ENCODE measurements at regions not wholly inside any gene's neighbourhood (a gene's known extent, or its start where the extent isn't known, plus 50 kb on each side); places are given as distances from the start of the nearest gene placed in this dataset.

DNA sequence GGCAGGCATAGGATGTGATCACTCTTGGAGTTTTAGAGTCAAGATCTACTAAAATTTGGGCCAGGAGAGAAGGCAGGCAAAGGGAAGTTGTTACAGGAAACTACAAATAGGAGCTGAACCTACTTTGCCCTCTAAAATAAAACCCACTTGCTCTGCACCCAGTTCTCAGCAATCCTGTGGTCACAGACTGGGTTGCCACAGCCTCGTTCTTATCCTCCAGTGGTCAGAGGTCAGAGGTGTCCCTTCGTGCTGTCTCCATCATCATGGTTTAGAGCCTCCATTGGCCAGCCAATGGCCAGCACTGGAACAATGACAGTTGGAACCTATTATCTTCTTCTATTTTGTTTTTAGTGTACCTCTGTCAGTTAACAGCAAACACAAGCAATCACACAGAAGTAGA is 90.7 kb upstream of the TNP1 start:
- H3K36me3 ChIP-seq, result no peaks in the 10 kb centered on the region
- intact Hi-C loops (cut with DNase I), result no loop called here
- no peak overlapping the region for H3K27ac ChIP-seq
- no peak for TF ChIP-seq CTCF (IDR thresholded peaks at IDR 0.05)
- peaks cover 0 to 5% (median 0%) of the 10 kb centered on the region in 9 donors for H3K4me1 ChIP-seq
- no peaks in the 10 kb centered on the region for H3K27me3 ChIP-seq
- ATAC-seq, result no peak
- WGBS, 2 donors, result 70 to 82% methylated on average over 2 of the region's 2 CpGs
- peaks cover 0 to 38% (median 5%) of the 10 kb centered on the region in 11 donors for H3K9me3 ChIP-seq
- DNase-seq, result no peak
- no peak overlapping the region for H3K4me3 ChIP-seq

DNA sequence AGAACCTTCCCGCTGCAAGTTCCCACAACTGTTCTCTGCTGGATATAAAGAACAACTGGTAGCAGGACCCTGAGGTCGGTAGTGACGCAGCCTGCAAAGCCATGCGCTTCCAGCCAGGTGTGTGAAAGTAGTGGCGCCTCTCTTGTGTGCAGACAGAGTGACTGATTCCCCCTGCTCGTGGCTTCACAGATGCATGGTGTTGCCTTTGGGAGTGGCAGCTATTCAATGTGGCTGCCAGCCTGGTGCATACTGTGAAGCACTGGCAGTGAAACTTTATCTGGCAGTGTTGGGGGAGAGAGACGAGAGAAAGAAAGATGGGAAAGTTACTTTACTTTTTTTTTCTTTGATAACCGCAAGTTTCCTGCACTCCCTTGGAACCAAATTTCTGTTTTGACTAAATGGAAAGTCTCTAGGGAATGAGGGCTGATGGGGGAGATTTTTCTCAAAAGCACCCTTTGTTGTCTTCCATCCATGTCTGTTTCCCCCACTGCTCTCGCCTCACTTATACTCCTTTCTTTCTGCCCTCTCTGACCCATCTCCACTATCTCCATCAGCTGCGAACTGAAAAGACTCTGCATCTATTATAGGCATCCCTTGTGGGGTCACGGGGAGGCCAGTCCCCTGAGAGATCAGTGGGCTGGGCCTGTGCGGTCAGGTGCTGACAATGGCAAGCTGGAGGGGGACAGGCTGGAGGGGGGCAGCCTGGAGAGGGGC is 90.0 kb upstream of the TNP1 start:
- Histone ChIP-seq H3K27ac (no peak overlapping the region), H3K36me3 (no peaks in the 10 kb centered on the region), H3K4me3 (no peak overlapping the region), H3K4me1 (peaks cover 0 to 5% (median 0%) of the 10 kb centered on the region in 9 donors), H3K9me3 (peaks cover 0 to 31% (median under 1%) of the 10 kb centered on the region in 11 donors), H3K27me3 (no peaks in the 10 kb centered on the region)
- intact Hi-C loops (cut with DNase I), result no loop called here
- ATAC-seq (peak in 1 of 8 donors; percentile 18), DNase-seq (no peak)
- 72 to 83% methylated on average over 12 of the region's 12 CpGs for WGBS, 2 donors
- no peak for TF ChIP-seq CTCF (IDR thresholded peaks at IDR 0.05)

GRCh38 chr2:216947055-216947454 is 87.2 kb upstream of the TNP1 start:
- Histone ChIP-seq H3K4me3 (no peak overlapping the region), H3K9me3 (peaks cover 0 to 9% (median 0%) of the 10 kb centered on the region in 11 donors), H3K4me1 (peaks cover 0 to 5% (median 0%) of the 10 kb centered on the region in 9 donors), H3K27me3 (no peaks in the 10 kb centered on the region), H3K27ac (no peak overlapping the region), H3K36me3 (no peaks in the 10 kb centered on the region)
- intact Hi-C loops (cut with DNase I), result no loop called here
- 89 to 95% methylated on average over 4 of the region's 4 CpGs for WGBS, 2 donors
- no peak for TF ChIP-seq CTCF (IDR thresholded peaks at IDR 0.05)
- no peak for DNase-seq
- ATAC-seq, result no peak

GRCh38 chr2:216944733-216945132 is 84.9 kb upstream of the TNP1 start:
- H3K27ac ChIP-seq, result no peak overlapping the region
- 90 to 98% methylated on average over 4 of the region's 4 CpGs for WGBS, 2 donors
- DNase-seq (no peak), ATAC-seq (peak in 1 of 8 donors; percentile 39)
- H3K9me3 ChIP-seq, result no peaks in the 10 kb centered on the region
- intact Hi-C loops (cut with DNase I), result no loop called here
- no peak for TF ChIP-seq CTCF (IDR thresholded peaks at IDR 0.05)
- H3K4me3 ChIP-seq, result no peak overlapping the region
- H3K27me3 ChIP-seq, result no peaks in the 10 kb centered on the region
- no peaks in the 10 kb centered on the region for H3K36me3 ChIP-seq
- peaks cover 0 to 2% (median 0%) of the 10 kb centered on the region in 9 donors for H3K4me1 ChIP-seq
